ENCODE measurements at regions not wholly inside any gene's neighbourhood (a gene's known extent, or its start where the extent isn't known, plus 50 kb on each side); places are given as distances from the start of the nearest gene placed in this dataset.
"Not testable (repeated sequence)": the region's sequence is repeated elsewhere in the genome, so short reads cannot be mapped to it uniquely, and the experiment has no call there.

- DNase-seq (ENCODE audit: low spot score), result no peak
- in situ Hi-C loops (cut with MboI; ENCODE audit: low sequenced_read_pairs, unreplicated experiment), result no loop called here
- no peak for TF ChIP-seq CTCF (IDR thresholded peaks at IDR 0.05; ENCODE audit: borderline replicate concordance, control extremely low read depth, extremely low read depth, insufficient read depth, missing control alignments)
These were observed 139.4 kb upstream of the CDYL start for GRCh38 chr6:4636881-4637224.

GRCh38 chr6:4636191-4636880 lies 139.9 kb upstream of the CDYL start:
- TF ChIP-seq CTCF (IDR thresholded peaks at IDR 0.05; ENCODE audit: borderline replicate concordance, control extremely low read depth, extremely low read depth, insufficient read depth, missing control alignments), result no peak
- in situ Hi-C loops (cut with MboI; ENCODE audit: low sequenced_read_pairs, unreplicated experiment), result no loop called here
- no peak for DNase-seq (ENCODE audit: low spot score)

- no peak for DNase-seq (ENCODE audit: low spot score)
- in situ Hi-C loops (cut with MboI; ENCODE audit: low sequenced_read_pairs, unreplicated experiment), result no loop called here
- TF ChIP-seq CTCF (IDR thresholded peaks at IDR 0.05; ENCODE audit: borderline replicate concordance, control extremely low read depth, extremely low read depth, insufficient read depth, missing control alignments), result no peak
These were observed 140.5 kb upstream of the CDYL start for GRCh38 chr6:4635666-4636065.

GRCh38 chr6:4632421-4632820 lies 143.8 kb upstream of the CDYL start:
- no peak for TF ChIP-seq CTCF (IDR thresholded peaks at IDR 0.05; ENCODE audit: borderline replicate concordance, control extremely low read depth, extremely low read depth, insufficient read depth, missing control alignments)
- in situ Hi-C loops (cut with MboI; ENCODE audit: low sequenced_read_pairs, unreplicated experiment), result no loop called here
- no peak for DNase-seq (ENCODE audit: low spot score)

- in situ Hi-C loops (cut with MboI; ENCODE audit: low sequenced_read_pairs, unreplicated experiment); DNase-seq (ENCODE audit: low spot score): not testable (repeated sequence)
These were observed 146.4 kb upstream of the CDYL start for GRCh38 chr6:4629789-4630188.

- in situ Hi-C loops (cut with MboI; ENCODE audit: low sequenced_read_pairs, unreplicated experiment), result no loop called here
- no peak for DNase-seq (ENCODE audit: low spot score)
- no peak for TF ChIP-seq CTCF (IDR thresholded peaks at IDR 0.05; ENCODE audit: borderline replicate concordance, control extremely low read depth, extremely low read depth, insufficient read depth, missing control alignments)
These were observed 150.6 kb upstream of the CDYL start for GRCh38 chr6:4625557-4625956.

- DNase-seq (ENCODE audit: low spot score), result no peak
- in situ Hi-C loops (cut with MboI; ENCODE audit: low sequenced_read_pairs, unreplicated experiment), result no loop called here
- no peak for TF ChIP-seq CTCF (IDR thresholded peaks at IDR 0.05; ENCODE audit: borderline replicate concordance, control extremely low read depth, extremely low read depth, insufficient read depth, missing control alignments)
These were observed 151.5 kb upstream of the CDYL start for GRCh38 chr6:4624726-4625125.
